A549 (cell line): ENCODE measurements at regions not wholly inside any gene's neighbourhood (a gene's known extent, or its start where the extent isn't known, plus 50 kb on each side); places are given as distances from the start of the nearest gene placed in this dataset.

ENCODE experiments used
- HOXA7 ChIP-seq: fragments of 250-450 bp; sonication (Bioruptor Pico); IDR thresholded peaks from 2 replicates; pipeline ENCODE4 v1.5.0; 2020; ENCODE audit warnings: mild to moderate bottlenecking, moderate library complexity
- JUN ChIP-seq, 2 experiments: fragments of >200 bp; sonication (Bioruptor Twin); formaldehyde crosslinking; IDR thresholded peaks; 2 replicates in 1 of 2; 3 replicates in 1 of 2; pipeline ENCODE4 v1.6.1; 2016 to 2017
- POLR2A ChIP-seq: IDR thresholded peaks from 2 replicates; pipeline ENCODE4 v1.6.1; 2012; ENCODE audit warnings: mild to moderate bottlenecking, low read length

DNA sequence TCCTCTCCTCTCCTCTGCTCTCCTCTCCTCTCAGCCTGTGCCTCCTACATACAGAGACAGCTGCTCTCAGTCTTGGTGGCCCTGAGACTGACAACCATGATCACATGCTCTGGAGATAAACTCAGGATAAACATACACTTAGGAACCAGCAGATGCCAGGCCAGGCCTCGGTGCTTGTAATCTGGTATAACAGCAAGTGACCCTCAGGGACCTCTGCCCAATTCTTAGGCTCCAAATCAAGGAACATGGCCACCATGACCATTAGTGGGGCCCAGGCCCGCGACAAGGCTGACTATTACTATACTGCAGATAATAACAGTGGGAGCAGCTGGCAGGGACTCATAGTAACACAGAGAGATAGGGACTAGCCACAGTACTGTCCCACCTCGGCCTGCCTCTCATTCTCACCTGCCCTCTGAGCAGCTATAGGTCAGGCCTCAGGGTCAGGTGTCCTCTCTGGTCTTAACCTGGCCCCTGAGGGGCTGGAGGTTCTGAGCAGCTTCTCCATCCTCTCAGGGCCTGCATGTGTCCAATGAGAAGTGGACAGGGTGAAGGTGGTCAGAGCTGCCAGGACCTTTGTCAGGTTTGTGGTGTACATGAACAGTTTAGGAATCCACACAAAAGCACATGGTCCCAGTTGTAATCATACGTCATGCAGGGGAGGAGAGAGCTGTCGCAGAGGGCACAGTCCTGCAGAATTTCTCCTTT lies 106.1 kb downstream of the GGTLC2 start:
- TF ChIP-seq POLR2A (no peak), JUN (IDR thresholded peaks at IDR 0.05) (no peak), HOXA7 (no peak)
